Lung (tissue), 11 donors: ENCODE measurements at regions not wholly inside any gene's neighbourhood (a gene's known extent, or its start where the extent isn't known, plus 50 kb on each side); places are given as distances from the start of the nearest gene placed in this dataset.
"Not testable (repeated sequence)": the region's sequence is repeated elsewhere in the genome, so short reads cannot be mapped to it uniquely, and the experiment has no call there.

Experiments
- ATAC-seq: fragments of 200-7000 bp; cut with Tn5 transposase; one replicate; pipeline ENCODE4 v1.9.1; 2020; ENCODE audit warnings: moderate number of reproducible peaks; ENCODE audit not compliant: insufficient read depth, low FRiP score
- DNase-seq, 3 donors: peaks; one replicate each; pipeline ENCODE4 v3.0.0-alpha.2; 2013 to 2017
- H3K27ac ChIP-seq, 2 donors: one replicate each; pipeline ENCODE4 v1.5.1; 2013; ENCODE audit warnings: mild to moderate bottlenecking in 2 of 2, moderate library complexity in 2 of 2, control low read depth in 1 of 2, inconsistent platforms in 1 of 2, low read depth in 1 of 2, low read length in 1 of 2
- H3K27me3 ChIP-seq, 3 donors: one replicate each; pipeline ENCODE4 v1.5.1; 2013; ENCODE audit warnings: low read length in 2 of 3; ENCODE audit not compliant: control insufficient read depth in 3 of 3, insufficient read depth in 3 of 3
- H3K36me3 ChIP-seq, 4 donors: one replicate each; pipeline ENCODE4 v1.5.1; 2013; ENCODE audit warnings: low read length in 4 of 4, mild to moderate bottlenecking in 1 of 4, moderate library complexity in 1 of 4; ENCODE audit not compliant: control insufficient read depth in 4 of 4, insufficient read depth in 4 of 4
- H3K4me1 ChIP-seq, 5 donors: one replicate each; pipeline ENCODE4 v1.5.1; 2013; ENCODE audit warnings: low read length in 5 of 5, mild to moderate bottlenecking in 2 of 5, moderate library complexity in 1 of 5; ENCODE audit not compliant: control insufficient read depth in 5 of 5, insufficient read depth in 5 of 5
- H3K4me3 ChIP-seq: one replicate; pipeline ENCODE4 v1.5.1; 2013; ENCODE audit warnings: mild to moderate bottlenecking, control low read depth, moderate library complexity
- H3K9ac ChIP-seq, 2 donors: one replicate each; pipeline ENCODE4 v1.5.1; 2013; ENCODE audit warnings: low read length in 2 of 2, control low read depth in 1 of 2; ENCODE audit not compliant: insufficient read depth in 1 of 2
- H3K9me3 ChIP-seq, 4 donors: one replicate each; pipeline ENCODE4 v1.5.1; 2013; ENCODE audit warnings: low read length in 3 of 4, mild to moderate bottlenecking in 1 of 4, moderate library complexity in 1 of 4; ENCODE audit not compliant: control insufficient read depth in 4 of 4, insufficient read depth in 3 of 4
- CTCF ChIP-seq: IDR thresholded peaks from 2 replicates; pipeline ENCODE4 v1.5.1; 2012; ENCODE audit warnings: mild to moderate bottlenecking; ENCODE audit errors: control extremely low read depth, extremely low read depth
- WGBS, 2 donors: extraction: QIAGEN DNeasy Blood & Tissue Kit; methylation state at CpG; one replicate each; pipeline ENCODE4 v1.1.7; 2013; 5-methylcytosine and 5-hydroxymethylcytosine counted together
- donor health status: control.
- donor health status: control.
- donor health status: Bipolar disorder and iron deficiency.
- donor health status: healthy.
- donor health status: DM: yes; HTN: yes; CAD: no.

GRCh38 chr5:173486355-173487225, 129.9 kb downstream of the BOD1 start:
- Histone ChIP-seq H3K9ac (no peak overlapping the region), H3K9me3 (peaks cover 0 to 3% (median 0%) of the 10 kb centered on the region in 4 donors), H3K27me3 (peaks cover 0 to 3% (median 0%) of the 10 kb centered on the region in 3 donors), H3K4me3 (no peak overlapping the region), H3K36me3 (no peaks in the 10 kb centered on the region), H3K27ac (no peak overlapping the region), H3K4me1 (no peaks in the 10 kb centered on the region)
- ATAC-seq: no peak
- 65 to 83% methylated on average over 6 of the region's 6 CpGs for WGBS, 2 donors
- no peak for TF ChIP-seq CTCF
- DNase-seq: no peak

GRCh38 chr5:173484569-173484968, 131.9 kb downstream of the BOD1 start:
- no peaks in the 10 kb centered on the region for H3K36me3 ChIP-seq
- 78 to 82% methylated on average over 10 of the region's 10 CpGs for WGBS, 2 donors
- H3K4me3 ChIP-seq: no peak overlapping the region
- TF ChIP-seq CTCF: no peak
- peaks cover 0 to 3% (median 0%) of the 10 kb centered on the region in 3 donors for H3K27me3 ChIP-seq
- no peaks in the 10 kb centered on the region for H3K4me1 ChIP-seq
- DNase-seq (no peak), ATAC-seq (no peak)
- no peak overlapping the region for H3K27ac ChIP-seq
- no peak overlapping the region for H3K9ac ChIP-seq
- H3K9me3 ChIP-seq: peaks cover 0 to 3% (median 0%) of the 10 kb centered on the region in 4 donors

GRCh38 chr5:173483599-173483998, 132.9 kb downstream of the BOD1 start:
- WGBS, 2 donors: 80 to 94% methylated on average over 3 of the region's 3 CpGs
- H3K27ac ChIP-seq, H3K36me3 ChIP-seq, DNase-seq, H3K4me1 ChIP-seq, H3K9ac ChIP-seq, H3K4me3 ChIP-seq, ATAC-seq, H3K27me3 ChIP-seq, H3K9me3 ChIP-seq: not testable (repeated sequence)

GRCh38 chr5:173483160-173483559, 133.3 kb downstream of the BOD1 start:
- Histone ChIP-seq H3K9me3 (peaks cover 0 to 3% (median 0%) of the 10 kb centered on the region in 4 donors), H3K4me3 (no peak overlapping the region), H3K36me3 (no peaks in the 10 kb centered on the region), H3K9ac (no peak overlapping the region), H3K27ac (no peak overlapping the region), H3K4me1 (no peaks in the 10 kb centered on the region), H3K27me3 (peaks cover 0 to 3% (median 0%) of the 10 kb centered on the region in 3 donors)
- DNase-seq (no peak), ATAC-seq (no peak)
- no peak for TF ChIP-seq CTCF
- WGBS, 2 donors: 88 to 91% methylated on average over 4 of the region's 4 CpGs
